ENCODE measurements at regions not wholly inside any gene's neighbourhood (a gene's known extent, or its start where the extent isn't known, plus 50 kb on each side); places are given as distances from the start of the nearest gene placed in this dataset.

DNA sequence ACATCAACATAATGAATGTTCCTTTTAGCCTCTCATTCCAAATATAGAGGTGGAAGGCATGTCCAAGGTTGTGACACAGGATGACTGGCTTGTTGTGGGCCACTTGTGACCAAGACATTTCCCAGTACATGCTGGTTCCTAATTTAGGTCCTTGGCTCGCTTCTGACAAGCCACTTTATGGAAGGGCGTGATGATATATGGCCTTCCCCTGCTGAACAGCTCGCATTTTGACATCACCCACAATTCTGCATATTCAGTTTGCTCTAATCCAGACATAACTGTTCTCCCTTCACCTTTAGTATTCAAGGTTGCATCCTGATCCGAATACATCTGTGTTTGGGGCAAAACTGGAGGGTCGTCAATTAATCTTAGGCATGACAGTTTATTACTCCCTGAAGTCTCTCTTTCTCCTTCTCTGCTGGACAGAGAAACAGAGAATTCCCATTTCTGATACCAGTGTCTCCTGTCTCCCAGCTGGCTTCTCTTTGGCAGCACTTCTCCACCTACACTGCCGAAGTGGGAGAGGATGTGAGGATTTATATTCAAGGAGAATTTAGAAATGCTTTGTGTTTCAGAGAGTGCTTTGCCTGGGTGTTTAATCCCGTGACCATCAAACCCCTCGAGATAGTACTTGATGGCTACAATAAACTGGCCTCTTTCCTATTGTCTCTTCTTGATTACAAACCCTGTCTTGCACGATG, 815.5 kb upstream of the RBFOX1 start:
- H3K4me1 ChIP-seq (ENCODE audit: control insufficient read depth, insufficient read depth, low read length), result no peaks in the 10 kb centered on the region
- no peak overlapping the region for H3K27ac ChIP-seq (ENCODE audit: low read length)
- no peak overlapping the region for H3K9ac ChIP-seq (ENCODE audit: low read length in 2 of 2)
- no peaks in the 10 kb centered on the region for H3K36me3 ChIP-seq (ENCODE audit: control insufficient read depth in 2 of 2, insufficient read depth in 2 of 2, low read length in 2 of 2)
- no peaks in the 10 kb centered on the region for H3K27me3 ChIP-seq (ENCODE audit: control insufficient read depth in 1 of 2, insufficient read depth in 2 of 2, low read length in 2 of 2)
- peaks cover 4 to 6% of the 10 kb centered on the region in 2 donors for H3K9me3 ChIP-seq (ENCODE audit: control insufficient read depth in 2 of 2, low read length in 2 of 2)
- H3K4me3 ChIP-seq (ENCODE audit: low read length in 2 of 2), result no peak overlapping the region

DNA sequence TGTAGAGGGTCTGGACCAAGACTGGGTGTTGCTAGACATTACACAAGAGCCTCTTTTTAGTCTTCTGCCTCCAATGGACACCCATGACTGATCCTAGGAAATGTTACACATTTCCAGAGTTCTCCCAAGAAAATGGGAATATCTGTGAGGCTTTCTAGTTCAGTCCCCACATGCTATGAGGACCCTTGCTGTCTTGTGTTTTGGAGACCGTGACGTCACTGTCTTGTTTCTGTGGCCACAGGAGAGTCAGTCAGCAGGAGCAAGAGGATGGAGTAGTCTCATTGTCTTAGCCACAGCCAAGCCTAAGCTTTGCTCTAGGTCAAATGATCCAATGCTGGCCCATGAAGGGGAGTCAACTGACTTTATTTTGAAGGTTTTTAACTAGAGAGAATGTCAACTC, 820.1 kb upstream of the RBFOX1 start:
- Histone ChIP-seq H3K4me3 (ENCODE audit: low read length in 2 of 2) (no peak overlapping the region), H3K9me3 (ENCODE audit: control insufficient read depth in 2 of 2, low read length in 2 of 2) (peaks cover 4 to 6% of the 10 kb centered on the region in 2 donors), H3K9ac (ENCODE audit: low read length in 2 of 2) (no peak overlapping the region), H3K4me1 (ENCODE audit: control insufficient read depth, insufficient read depth, low read length) (no peaks in the 10 kb centered on the region), H3K27me3 (ENCODE audit: control insufficient read depth in 1 of 2, insufficient read depth in 2 of 2, low read length in 2 of 2) (no peaks in the 10 kb centered on the region), H3K27ac (ENCODE audit: low read length) (no peak overlapping the region), H3K36me3 (ENCODE audit: control insufficient read depth in 2 of 2, insufficient read depth in 2 of 2, low read length in 2 of 2) (no peaks in the 10 kb centered on the region)

DNA sequence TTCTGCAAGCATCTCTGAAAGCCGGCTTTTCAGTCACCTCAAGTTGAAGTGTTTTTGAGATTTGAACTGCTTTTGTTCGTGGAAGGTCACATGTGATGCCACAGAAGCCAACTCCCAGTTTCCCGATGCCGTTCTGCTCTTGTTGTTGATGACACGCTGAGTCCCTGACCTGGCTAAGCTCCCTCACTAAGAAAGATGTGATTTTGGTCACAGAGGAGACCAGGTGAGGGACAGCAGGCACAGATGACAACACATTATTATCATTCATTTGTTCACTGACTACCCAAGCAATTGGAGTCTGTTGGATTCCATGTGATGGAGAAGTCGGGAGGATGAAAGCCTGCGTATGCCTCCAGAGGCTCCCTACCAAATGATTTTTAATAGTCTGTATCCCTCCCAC, 822.4 kb upstream of the RBFOX1 start:
- H3K9me3 ChIP-seq (ENCODE audit: control insufficient read depth in 2 of 2, low read length in 2 of 2), result peaks cover 4 to 6% of the 10 kb centered on the region in 2 donors
- H3K27ac ChIP-seq (ENCODE audit: low read length), result no peak overlapping the region
- no peak overlapping the region for H3K9ac ChIP-seq (ENCODE audit: low read length in 2 of 2)
- H3K36me3 ChIP-seq (ENCODE audit: control insufficient read depth in 2 of 2, insufficient read depth in 2 of 2, low read length in 2 of 2), result no peaks in the 10 kb centered on the region
- H3K4me1 ChIP-seq (ENCODE audit: control insufficient read depth, insufficient read depth, low read length), result no peaks in the 10 kb centered on the region
- no peaks in the 10 kb centered on the region for H3K27me3 ChIP-seq (ENCODE audit: control insufficient read depth in 1 of 2, insufficient read depth in 2 of 2, low read length in 2 of 2)
- H3K4me3 ChIP-seq (ENCODE audit: low read length in 2 of 2), result no peak overlapping the region

DNA sequence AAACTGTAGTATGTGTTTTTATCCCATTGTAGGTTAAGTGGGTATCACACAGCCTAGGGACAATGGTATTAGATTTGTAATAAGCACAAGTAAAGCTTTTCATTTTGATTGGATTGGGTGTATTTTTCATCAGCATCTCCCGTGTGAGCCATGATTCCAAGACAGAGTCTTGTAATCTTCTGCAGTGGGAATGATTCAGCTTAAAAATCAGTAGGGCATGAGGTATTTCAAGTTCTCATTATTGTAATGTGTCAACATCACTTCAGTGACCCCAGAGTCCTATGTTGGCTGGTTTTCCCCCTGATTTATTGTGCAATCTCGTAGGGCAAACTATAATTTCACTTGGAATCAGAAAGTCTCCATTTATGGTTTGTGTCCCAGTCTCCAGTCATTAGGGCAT, 833.2 kb upstream of the RBFOX1 start:
- H3K4me1 ChIP-seq (ENCODE audit: control insufficient read depth, insufficient read depth, low read length), result no peaks in the 10 kb centered on the region
- no peaks in the 10 kb centered on the region for H3K27me3 ChIP-seq (ENCODE audit: control insufficient read depth in 1 of 2, insufficient read depth in 2 of 2, low read length in 2 of 2)
- no peaks in the 10 kb centered on the region for H3K36me3 ChIP-seq (ENCODE audit: control insufficient read depth in 2 of 2, insufficient read depth in 2 of 2, low read length in 2 of 2)
- H3K9ac ChIP-seq (ENCODE audit: low read length in 2 of 2), result no peak overlapping the region
- H3K9me3 ChIP-seq (ENCODE audit: control insufficient read depth in 2 of 2, low read length in 2 of 2), result peaks cover 3 to 6% of the 10 kb centered on the region in 2 donors
- H3K4me3 ChIP-seq (ENCODE audit: low read length in 2 of 2), result no peak overlapping the region
- H3K27ac ChIP-seq (ENCODE audit: low read length), result no peak overlapping the region

DNA sequence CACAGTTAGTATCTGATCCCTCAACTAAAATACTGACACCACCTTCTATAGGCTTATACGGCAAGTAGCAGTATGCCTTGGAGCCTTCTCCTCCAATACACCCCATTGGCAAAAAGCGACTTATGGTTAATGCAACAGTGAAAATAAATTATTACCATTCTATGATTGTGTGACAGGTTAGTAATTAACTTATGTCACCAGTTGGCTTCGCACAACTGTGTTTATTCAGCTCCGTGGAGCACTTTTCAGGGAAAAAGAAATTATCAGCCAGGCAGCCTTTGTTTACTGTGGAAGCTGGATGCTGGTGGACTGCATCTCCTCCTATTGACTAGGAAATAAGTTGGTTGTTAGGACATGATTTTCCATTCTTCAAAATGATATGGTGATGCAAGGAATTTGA, 833.8 kb upstream of the RBFOX1 start:
- H3K9me3 ChIP-seq (ENCODE audit: control insufficient read depth in 2 of 2, low read length in 2 of 2), result peaks cover 3 to 6% of the 10 kb centered on the region in 2 donors
- no peaks in the 10 kb centered on the region for H3K4me1 ChIP-seq (ENCODE audit: control insufficient read depth, insufficient read depth, low read length)
- H3K27me3 ChIP-seq (ENCODE audit: control insufficient read depth in 1 of 2, insufficient read depth in 2 of 2, low read length in 2 of 2), result no peaks in the 10 kb centered on the region
- H3K27ac ChIP-seq (ENCODE audit: low read length), result no peak overlapping the region
- H3K4me3 ChIP-seq (ENCODE audit: low read length in 2 of 2), result no peak overlapping the region
- H3K9ac ChIP-seq (ENCODE audit: low read length in 2 of 2), result no peak overlapping the region
- no peaks in the 10 kb centered on the region for H3K36me3 ChIP-seq (ENCODE audit: control insufficient read depth in 2 of 2, insufficient read depth in 2 of 2, low read length in 2 of 2)

DNA sequence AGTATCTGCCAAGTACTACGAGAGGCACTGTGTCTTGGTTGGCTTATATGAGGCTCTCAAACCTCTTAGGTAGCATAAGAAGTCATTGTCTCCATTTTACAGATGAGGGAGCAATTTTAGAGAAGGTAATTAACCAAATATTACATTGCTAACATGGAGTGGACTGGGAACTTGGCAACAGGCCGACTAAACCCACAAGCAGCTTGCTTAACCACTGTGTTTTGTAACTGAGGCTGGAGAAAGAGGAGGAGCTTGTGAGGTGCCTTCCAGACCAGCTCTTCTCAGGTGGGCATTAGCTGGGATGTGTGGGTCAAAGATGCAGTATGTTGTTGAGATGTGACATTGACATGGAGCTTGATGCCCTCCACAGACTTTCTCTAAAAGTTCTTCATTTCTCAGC, 835.6 kb upstream of the RBFOX1 start:
- Histone ChIP-seq H3K4me1 (ENCODE audit: control insufficient read depth, insufficient read depth, low read length) (no peaks in the 10 kb centered on the region), H3K27me3 (ENCODE audit: control insufficient read depth in 1 of 2, insufficient read depth in 2 of 2, low read length in 2 of 2) (no peaks in the 10 kb centered on the region), H3K27ac (ENCODE audit: low read length) (no peak overlapping the region), H3K36me3 (ENCODE audit: control insufficient read depth in 2 of 2, insufficient read depth in 2 of 2, low read length in 2 of 2) (no peaks in the 10 kb centered on the region), H3K4me3 (ENCODE audit: low read length in 2 of 2) (no peak overlapping the region), H3K9ac (ENCODE audit: low read length in 2 of 2) (no peak overlapping the region), H3K9me3 (ENCODE audit: control insufficient read depth in 2 of 2, low read length in 2 of 2) (peaks cover 2 to 3% of the 10 kb centered on the region in 2 donors)

DNA sequence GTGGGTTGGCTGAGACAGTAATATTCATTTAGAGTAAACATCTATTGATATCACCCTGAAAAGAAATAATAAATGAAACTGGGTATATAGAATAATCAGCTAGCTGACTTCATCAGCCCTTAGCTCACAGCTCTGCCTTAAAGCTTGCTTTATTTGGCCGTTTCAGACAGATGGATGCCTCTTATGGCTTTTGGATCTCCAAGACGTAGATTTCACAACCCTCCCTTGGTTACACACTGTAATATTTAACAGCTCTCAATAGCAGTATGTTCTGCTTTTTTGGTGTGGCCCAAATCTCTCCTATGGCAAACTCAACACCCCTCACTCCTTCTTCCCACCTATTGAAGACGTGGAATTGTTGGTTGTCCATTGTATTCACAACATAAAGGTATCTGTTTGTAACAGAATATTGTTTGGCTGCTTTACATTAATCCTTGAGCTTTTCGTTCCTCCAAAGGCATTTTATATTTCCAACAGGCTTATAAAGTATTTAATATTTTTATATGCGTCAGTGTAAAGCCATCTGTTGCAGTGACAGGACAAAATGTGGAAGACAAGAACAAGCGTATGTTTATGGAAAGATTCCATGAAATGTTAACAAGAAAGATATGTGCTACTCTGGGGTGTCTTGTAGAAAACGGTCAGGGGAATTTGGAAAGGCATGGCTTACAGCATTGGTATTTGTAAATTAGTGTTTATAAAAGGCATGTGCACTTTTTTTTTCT, 837.0 kb upstream of the RBFOX1 start:
- Histone ChIP-seq H3K4me1 (ENCODE audit: control insufficient read depth, insufficient read depth, low read length) (no peaks in the 10 kb centered on the region), H3K4me3 (ENCODE audit: low read length in 2 of 2) (no peak overlapping the region), H3K27ac (ENCODE audit: low read length) (no peak overlapping the region), H3K9me3 (ENCODE audit: control insufficient read depth in 2 of 2, low read length in 2 of 2) (peaks cover 0 to 2% of the 10 kb centered on the region in 2 donors), H3K27me3 (ENCODE audit: control insufficient read depth in 1 of 2, insufficient read depth in 2 of 2, low read length in 2 of 2) (no peaks in the 10 kb centered on the region), H3K9ac (ENCODE audit: low read length in 2 of 2) (no peak overlapping the region), H3K36me3 (ENCODE audit: control insufficient read depth in 2 of 2, insufficient read depth in 2 of 2, low read length in 2 of 2) (no peaks in the 10 kb centered on the region)

DNA sequence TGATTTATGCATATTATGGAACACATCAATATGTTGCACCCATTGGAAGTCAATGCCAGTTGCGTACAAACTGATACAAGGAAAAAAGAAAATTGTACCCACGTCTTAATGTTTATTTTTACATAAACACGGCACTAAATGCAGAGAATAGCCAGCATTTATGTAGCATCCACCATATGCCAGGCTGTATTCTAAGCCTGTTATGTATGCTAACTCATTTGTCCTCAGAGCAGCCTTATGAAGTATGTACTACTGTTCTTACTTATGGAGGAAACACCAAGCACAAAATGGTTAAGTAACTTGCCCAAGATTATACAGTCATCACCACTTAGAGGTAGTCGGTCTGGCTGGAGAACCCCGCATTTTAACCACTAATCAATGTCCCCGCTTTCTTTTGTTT, 837.9 kb upstream of the RBFOX1 start:
- Histone ChIP-seq H3K9me3 (ENCODE audit: control insufficient read depth in 2 of 2, low read length in 2 of 2) (peaks cover 0 to 2% of the 10 kb centered on the region in 2 donors), H3K9ac (ENCODE audit: low read length in 2 of 2) (no peak overlapping the region), H3K4me1 (ENCODE audit: control insufficient read depth, insufficient read depth, low read length) (no peaks in the 10 kb centered on the region), H3K27ac (ENCODE audit: low read length) (no peak overlapping the region), H3K36me3 (ENCODE audit: control insufficient read depth in 2 of 2, insufficient read depth in 2 of 2, low read length in 2 of 2) (no peaks in the 10 kb centered on the region), H3K27me3 (ENCODE audit: control insufficient read depth in 1 of 2, insufficient read depth in 2 of 2, low read length in 2 of 2) (no peaks in the 10 kb centered on the region), H3K4me3 (ENCODE audit: low read length in 2 of 2) (no peak overlapping the region)

DNA sequence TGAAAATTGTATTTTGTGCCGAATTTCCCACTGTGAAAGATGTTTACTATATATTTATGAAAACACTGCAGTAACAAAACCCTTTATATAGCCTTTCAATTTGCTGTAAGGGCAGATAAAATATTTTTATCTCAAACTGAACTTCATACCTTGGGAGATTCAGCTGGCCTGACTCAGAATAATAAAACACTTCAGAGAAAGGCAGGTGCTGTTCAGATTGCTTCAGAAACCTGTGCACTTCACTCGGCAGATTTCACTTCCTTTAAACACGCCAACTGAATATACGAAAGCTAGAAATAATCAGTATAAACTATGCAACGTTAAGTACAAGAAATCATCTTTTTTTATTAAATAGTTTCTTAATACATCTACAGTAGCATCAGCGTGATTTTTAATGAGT, 839.1 kb upstream of the RBFOX1 start:
- no peaks in the 10 kb centered on the region for H3K27me3 ChIP-seq (ENCODE audit: control insufficient read depth in 1 of 2, insufficient read depth in 2 of 2, low read length in 2 of 2)
- H3K4me1 ChIP-seq (ENCODE audit: control insufficient read depth, insufficient read depth, low read length), result no peaks in the 10 kb centered on the region
- peaks cover 0 to 2% of the 10 kb centered on the region in 2 donors for H3K9me3 ChIP-seq (ENCODE audit: control insufficient read depth in 2 of 2, low read length in 2 of 2)
- H3K27ac ChIP-seq (ENCODE audit: low read length), result no peak overlapping the region
- no peak overlapping the region for H3K9ac ChIP-seq (ENCODE audit: low read length in 2 of 2)
- no peak overlapping the region for H3K4me3 ChIP-seq (ENCODE audit: low read length in 2 of 2)
- no peaks in the 10 kb centered on the region for H3K36me3 ChIP-seq (ENCODE audit: control insufficient read depth in 2 of 2, insufficient read depth in 2 of 2, low read length in 2 of 2)

DNA sequence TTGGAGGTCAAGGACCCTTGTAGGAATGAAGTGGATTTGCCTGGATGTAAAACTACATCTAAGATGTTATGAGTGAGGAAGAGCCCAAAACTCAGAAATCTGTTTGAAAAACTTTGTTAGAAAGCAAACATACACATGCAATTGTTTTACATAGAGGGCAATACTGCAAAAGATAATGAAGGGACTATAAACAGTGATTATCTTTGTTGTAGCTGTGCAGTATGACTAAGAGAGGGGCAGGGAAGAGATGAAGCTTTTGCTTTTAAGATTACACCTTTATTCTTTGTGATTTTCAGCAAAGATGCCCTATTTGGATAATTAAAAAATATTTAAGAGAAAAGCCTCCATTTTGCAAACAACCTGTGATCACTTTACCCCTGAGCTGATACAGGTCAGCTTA, 839.9 kb upstream of the RBFOX1 start:
- H3K9me3 ChIP-seq (ENCODE audit: control insufficient read depth in 2 of 2, low read length in 2 of 2), result peaks cover 0 to 2% of the 10 kb centered on the region in 2 donors
- no peaks in the 10 kb centered on the region for H3K4me1 ChIP-seq (ENCODE audit: control insufficient read depth, insufficient read depth, low read length)
- H3K4me3 ChIP-seq (ENCODE audit: low read length in 2 of 2), result no peak overlapping the region
- H3K9ac ChIP-seq (ENCODE audit: low read length in 2 of 2), result no peak overlapping the region
- H3K36me3 ChIP-seq (ENCODE audit: control insufficient read depth in 2 of 2, insufficient read depth in 2 of 2, low read length in 2 of 2), result no peaks in the 10 kb centered on the region
- H3K27ac ChIP-seq (ENCODE audit: low read length), result no peak overlapping the region
- H3K27me3 ChIP-seq (ENCODE audit: control insufficient read depth in 1 of 2, insufficient read depth in 2 of 2, low read length in 2 of 2), result no peaks in the 10 kb centered on the region

DNA sequence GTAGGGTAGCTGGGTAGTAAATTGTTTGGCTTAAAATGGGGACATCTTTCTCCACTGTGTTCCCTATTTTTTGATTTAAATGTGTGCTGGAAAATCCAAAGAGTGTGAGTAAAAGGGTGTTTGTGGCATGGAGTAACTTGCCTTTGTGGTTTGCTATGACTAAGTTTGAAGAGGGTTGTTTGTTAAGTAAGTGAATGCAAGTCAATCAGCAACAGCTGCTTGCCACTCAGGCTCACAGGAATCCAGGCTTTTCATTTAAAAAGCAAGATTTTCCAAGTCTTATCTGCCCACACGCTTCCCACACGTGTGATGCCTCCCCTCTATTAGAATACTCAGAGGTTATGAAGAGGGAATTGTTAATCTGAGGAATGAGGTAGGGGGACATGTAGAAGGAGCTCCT, 847.7 kb upstream of the RBFOX1 start:
- no peaks in the 10 kb centered on the region for H3K4me1 ChIP-seq (ENCODE audit: control insufficient read depth, insufficient read depth, low read length)
- no peak overlapping the region for H3K27ac ChIP-seq (ENCODE audit: low read length)
- H3K9me3 ChIP-seq (ENCODE audit: control insufficient read depth in 2 of 2, low read length in 2 of 2), result no peaks in the 10 kb centered on the region
- peaks cover 2 to 5% of the 10 kb centered on the region in 2 donors for H3K27me3 ChIP-seq (ENCODE audit: control insufficient read depth in 1 of 2, insufficient read depth in 2 of 2, low read length in 2 of 2)
- no peaks in the 10 kb centered on the region for H3K36me3 ChIP-seq (ENCODE audit: control insufficient read depth in 2 of 2, insufficient read depth in 2 of 2, low read length in 2 of 2)
- no peak overlapping the region for H3K4me3 ChIP-seq (ENCODE audit: low read length in 2 of 2)
- no peak overlapping the region for H3K9ac ChIP-seq (ENCODE audit: low read length in 2 of 2)
